OCI-LY7 (cell line): ENCODE measurements at regions not wholly inside any gene's neighbourhood (a gene's known extent, or its start where the extent isn't known, plus 50 kb on each side); places are given as distances from the start of the nearest gene placed in this dataset.

ENCODE experiments used
- EZH2phosphoT487 ChIP-seq: fragments of 200-600 bp; sonication (generic); IDR thresholded peaks from 2 replicates; pipeline ENCODE4 v1.6.1; 2018; ENCODE audit warnings: low read depth, borderline replicate concordance, mild to moderate bottlenecking, mixed run types, antibody characterized with exemption, low read length, moderate library complexity, mixed read lengths
- TF ChIP-seq, protein P1 (sequence below): fragments of 200-600 bp; sonication (generic); conservative IDR thresholded peaks from 2 replicates; pipeline ENCODE4 v1.5.1; 2014; ENCODE audit warnings: mild to moderate bottlenecking, antibody characterized with exemption, low read length, moderate library complexity, mixed read lengths

DNA sequence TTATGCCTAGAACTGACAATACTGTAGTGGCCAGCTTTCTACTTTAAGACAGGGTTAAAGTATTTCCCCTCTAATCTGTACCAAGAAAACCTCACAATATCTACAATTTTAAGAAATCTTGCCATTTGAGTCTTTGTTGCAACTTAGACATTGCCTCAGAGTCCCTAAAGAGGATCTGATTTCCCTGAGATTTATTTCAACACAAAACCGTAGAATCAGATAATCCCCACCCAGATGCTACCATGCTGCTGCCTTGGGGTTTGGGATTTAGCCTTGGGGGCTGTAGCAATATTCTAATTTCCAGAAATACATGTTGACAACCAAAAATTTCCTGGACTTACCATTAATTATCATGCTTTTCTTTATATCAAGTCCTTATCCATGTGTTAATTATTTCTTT is 50.3 kb upstream of the DENND1B start:
- TF ChIP-seq, protein P1, sequence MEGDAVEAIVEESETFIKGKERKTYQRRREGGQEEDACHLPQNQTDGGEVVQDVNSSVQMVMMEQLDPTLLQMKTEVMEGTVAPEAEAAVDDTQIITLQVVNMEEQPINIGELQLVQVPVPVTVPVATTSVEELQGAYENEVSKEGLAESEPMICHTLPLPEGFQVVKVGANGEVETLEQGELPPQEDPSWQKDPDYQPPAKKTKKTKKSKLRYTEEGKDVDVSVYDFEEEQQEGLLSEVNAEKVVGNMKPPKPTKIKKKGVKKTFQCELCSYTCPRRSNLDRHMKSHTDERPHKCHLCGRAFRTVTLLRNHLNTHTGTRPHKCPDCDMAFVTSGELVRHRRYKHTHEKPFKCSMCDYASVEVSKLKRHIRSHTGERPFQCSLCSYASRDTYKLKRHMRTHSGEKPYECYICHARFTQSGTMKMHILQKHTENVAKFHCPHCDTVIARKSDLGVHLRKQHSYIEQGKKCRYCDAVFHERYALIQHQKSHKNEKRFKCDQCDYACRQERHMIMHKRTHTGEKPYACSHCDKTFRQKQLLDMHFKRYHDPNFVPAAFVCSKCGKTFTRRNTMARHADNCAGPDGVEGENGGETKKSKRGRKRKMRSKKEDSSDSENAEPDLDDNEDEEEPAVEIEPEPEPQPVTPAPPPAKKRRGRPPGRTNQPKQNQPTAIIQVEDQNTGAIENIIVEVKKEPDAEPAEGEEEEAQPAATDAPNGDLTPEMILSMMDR = no peak
- TF ChIP-seq EZH2phosphoT487 = no peak
